Adrenal gland (tissue), 9 donors: ENCODE measurements at regions not wholly inside any gene's neighbourhood (a gene's known extent, or its start where the extent isn't known, plus 50 kb on each side); places are given as distances from the start of the nearest gene placed in this dataset.

ENCODE experiments used
- DNase-seq, 7 donors: peaks; one replicate each; pipeline ENCODE4 v3.0.0-alpha.2; 2019 to 2020
- H3K27ac ChIP-seq, 5 donors: fragments of 200-600 bp; sonication (generic) in 4 of 5; 1 replicate in 3 of 5; 2 replicates in 2 of 5; pipeline versions ENCODE4 v1.5.1 to v1.8.0; 2016 to 2020; ENCODE audit warnings: mild to moderate bottlenecking in 1 of 5
- H3K27me3 ChIP-seq: fragments of 200-600 bp; 2 replicates; pipeline ENCODE4 v1.8.0; 2021
- H3K36me3 ChIP-seq, 2 donors: fragments of 200-600 bp; replicated peaks in 1 of 2; 1 replicate in 1 of 2; 2 replicates in 1 of 2; pipeline versions ENCODE4 v1.5.1 to v1.8.0; 2018 to 2022
- H3K4me1 ChIP-seq, 2 donors: fragments of 200-600 bp; replicated peaks in 1 of 2; 1 replicate in 1 of 2; 2 replicates in 1 of 2; pipeline versions ENCODE4 v1.5.1 to v1.8.0; 2018 to 2021
- H3K4me3 ChIP-seq, 4 donors: fragments of 200-600 bp; sonication (generic) in 3 of 4; one replicate each; pipeline ENCODE4 v1.5.1; 2016 to 2018
- H3K9me3 ChIP-seq, 3 donors: fragments of 200-600 bp; sonication (generic) in 1 of 3; replicated peaks in 1 of 3; 1 replicate in 2 of 3; 2 replicates in 1 of 3; pipeline versions ENCODE4 v1.5.1 to v1.8.0; 2016 to 2021
- CTCF ChIP-seq, 6 experiments: fragments of 450-650 bp in 4 of 6; fragments of 200-600 bp in 2 of 6; sonication (generic) in 1 of 6; IDR thresholded peaks; 1 replicate in 5 of 6; 2 replicates in 1 of 6; pipeline versions ENCODE4 v1.5.1 to v1.8.0; 2016 to 2021; ENCODE audit warnings: antibody characterized with exemption in 6 of 6, mild to moderate bottlenecking in 2 of 6, moderate library complexity in 1 of 6
- POLR2A ChIP-seq, 2 donors: fragments of 450-650 bp; IDR thresholded peaks; one replicate each; pipeline ENCODE4 v1.6.1; 2017; ENCODE audit warnings: antibody characterized with exemption in 2 of 2, mild to moderate bottlenecking in 2 of 2, moderate library complexity in 1 of 2
- WGBS, 4 donors: extraction: QIAGEN DNeasy Blood & Tissue Kit in 2 of 4; methylation state at CpG; one replicate each; pipeline versions ENCODE4 v1.1.5 to v1.1.7; 2013 to 2017; 5-methylcytosine and 5-hydroxymethylcytosine counted together
- intact Hi-C, 2 donors: fragments of 100-400 bp; cut with DNase I; formaldehyde crosslinking; loops; one replicate each; pipeline versions ENCODE4 v1.14.1 to v1.15.0; 2022 to 2023
- donor health status: healthy with polysubstance abuse.
- donor health status: Bipolar disorder and iron deficiency.
- donor health status: DM: yes; HTN: yes; CAD: no.
- donor health status: DM: no; HTN: no; CAD: no.
- donor health status: DM: no; HTN: no; CAD: no.

- WGBS, 4 donors: 34 to 66% (median 58%) methylated on average over 2 of the region's 2 CpGs
- Histone ChIP-seq H3K36me3 (no peaks in the 10 kb centered on the region), H3K27ac (no peak overlapping the region), H3K9me3 (no peaks in the 10 kb centered on the region), H3K4me3 (no peak overlapping the region), H3K4me1 (no peaks in the 10 kb centered on the region), H3K27me3 (no peaks in the 10 kb centered on the region)
- DNase-seq: no peak
- intact Hi-C loops: no loop called here
- TF ChIP-seq POLR2A (IDR thresholded peaks at IDR 0.05) (no peak), CTCF (IDR thresholded peaks at IDR 0.05) (no peak)
Observed at GRCh38 chr3:84586427-84586826, 372.4 kb upstream of the CADM2 start.

GRCh38 chr3:84600703-84601225 is 358.0 kb upstream of the CADM2 start:
- Histone ChIP-seq H3K9me3 (no peaks in the 10 kb centered on the region), H3K36me3 (no peaks in the 10 kb centered on the region), H3K27me3 (no peaks in the 10 kb centered on the region), H3K27ac (no peak overlapping the region), H3K4me1 (no peaks in the 10 kb centered on the region), H3K4me3 (no peak overlapping the region)
- no peak for TF ChIP-seq CTCF (IDR thresholded peaks at IDR 0.05)
- no peak for TF ChIP-seq POLR2A (IDR thresholded peaks at IDR 0.05)
- WGBS, 4 donors: 71 to 75% (median 75%) methylated on average over 7 of the region's 7 CpGs
- intact Hi-C loops: no loop called here
- no peak for DNase-seq

GRCh38 chr3:84601303-84601702 is 357.5 kb upstream of the CADM2 start:
- H3K27ac ChIP-seq: no peak overlapping the region
- DNase-seq: no peak
- no peaks in the 10 kb centered on the region for H3K36me3 ChIP-seq
- no peak for TF ChIP-seq POLR2A (IDR thresholded peaks at IDR 0.05)
- TF ChIP-seq CTCF (IDR thresholded peaks at IDR 0.05): no peak
- no peaks in the 10 kb centered on the region for H3K9me3 ChIP-seq
- intact Hi-C loops: no loop called here
- no peaks in the 10 kb centered on the region for H3K4me1 ChIP-seq
- no peak overlapping the region for H3K4me3 ChIP-seq
- H3K27me3 ChIP-seq: no peaks in the 10 kb centered on the region
- 49 to 64% (median 61%) methylated on average over 2 of the region's 2 CpGs for WGBS, 4 donors

- DNase-seq: no peak
- Histone ChIP-seq H3K9me3 (no peaks in the 10 kb centered on the region), H3K36me3 (no peaks in the 10 kb centered on the region), H3K4me3 (no peak overlapping the region), H3K27me3 (no peaks in the 10 kb centered on the region), H3K4me1 (no peaks in the 10 kb centered on the region), H3K27ac (no peak overlapping the region)
- WGBS, 4 donors: 50 to 72% (median 67%) methylated on average over 1 of the region's 1 CpG
- intact Hi-C loops: no loop called here
- TF ChIP-seq POLR2A (IDR thresholded peaks at IDR 0.05) (no peak), CTCF (IDR thresholded peaks at IDR 0.05) (no peak)
Observed at GRCh38 chr3:84621823-84622222, 337.0 kb upstream of the CADM2 start.
